ENCODE measurements at regions not wholly inside any gene's neighbourhood (a gene's known extent, or its start where the extent isn't known, plus 50 kb on each side); places are given as distances from the start of the nearest gene placed in this dataset.

DNA sequence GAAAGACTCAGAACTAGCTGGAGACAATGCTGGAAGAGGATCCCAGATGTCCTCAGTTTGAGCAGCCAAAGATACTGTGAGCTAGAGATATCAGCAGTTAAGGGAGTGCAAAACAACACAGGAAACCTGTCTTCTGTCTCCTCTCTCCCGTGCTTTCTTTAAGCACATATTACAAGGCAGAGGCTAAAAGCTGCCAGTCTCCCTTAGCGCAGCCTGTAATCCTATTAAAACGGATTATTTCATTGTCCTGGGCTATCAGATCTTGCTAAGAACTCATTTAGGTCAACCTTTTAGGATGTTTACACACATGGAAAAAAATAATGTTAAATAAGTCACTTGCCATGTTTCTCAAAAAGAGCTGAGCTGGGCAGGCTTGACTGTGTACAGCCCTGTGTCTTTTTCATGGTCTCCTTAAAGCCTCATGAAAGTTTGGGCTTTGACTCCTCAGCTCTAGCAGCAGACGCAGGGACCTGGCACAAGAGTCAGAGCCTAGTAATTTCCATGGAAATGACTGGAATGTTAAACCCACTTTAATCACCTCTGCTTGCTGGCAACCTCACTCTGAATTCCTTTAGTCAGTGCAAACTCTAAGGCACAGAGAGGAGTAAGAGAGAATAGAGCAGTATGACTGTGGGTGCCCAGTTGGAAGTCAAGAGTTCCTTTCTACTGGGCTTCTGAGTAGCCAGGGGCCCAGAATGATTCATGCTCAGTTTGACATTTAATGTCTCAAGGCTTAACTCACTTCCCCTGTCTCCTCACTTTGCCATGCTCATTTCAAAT, 491.9 kb downstream of the NTRK3 start:
- no peaks in the 10 kb centered on the region for H3K9me3 ChIP-seq (ENCODE audit: control insufficient read depth, low read length)
- H3K27me3 ChIP-seq (replicated peaks; ENCODE audit: control insufficient read depth, insufficient read depth, low read length), result no peaks in the 10 kb centered on the region
- H3K36me3 ChIP-seq (ENCODE audit: control insufficient read depth, insufficient read depth, low read length, severe bottlenecking), result no peaks in the 10 kb centered on the region
- H3K4me3 ChIP-seq (ENCODE audit: low read length), result no peak overlapping the region
- no peak overlapping the region for H3K9ac ChIP-seq (ENCODE audit: low read length)
- H3K4me1 ChIP-seq (ENCODE audit: control insufficient read depth, insufficient read depth, low read length), result peaks cover 12% of the 10 kb centered on the region
- DNase-seq (ENCODE audit: low read depth), result peak; percentile 60

DNA sequence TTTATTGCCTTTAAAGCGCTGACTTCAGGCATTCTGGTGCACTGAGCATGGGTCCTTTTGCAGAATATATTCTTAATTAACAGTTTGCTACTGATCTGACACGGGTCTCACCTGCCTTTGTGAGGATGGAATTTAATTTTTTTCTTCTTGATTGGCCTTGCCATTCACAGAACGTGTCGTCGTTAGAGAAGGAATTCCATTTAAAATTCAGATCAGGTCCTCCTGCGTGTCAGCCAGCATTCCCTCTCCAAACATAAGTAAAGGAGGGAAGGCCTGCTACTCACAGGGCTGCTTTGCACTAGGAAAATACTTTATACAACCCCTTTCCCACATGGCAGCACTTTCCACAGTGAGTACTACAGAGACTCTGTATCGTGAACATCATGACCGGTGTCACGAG, 492.7 kb downstream of the NTRK3 start:
- no peaks in the 10 kb centered on the region for H3K9me3 ChIP-seq (ENCODE audit: control insufficient read depth, low read length)
- no peaks in the 10 kb centered on the region for H3K36me3 ChIP-seq (ENCODE audit: control insufficient read depth, insufficient read depth, low read length, severe bottlenecking)
- DNase-seq (ENCODE audit: low read depth), result no peak
- H3K27me3 ChIP-seq (replicated peaks; ENCODE audit: control insufficient read depth, insufficient read depth, low read length), result no peaks in the 10 kb centered on the region
- H3K4me1 ChIP-seq (ENCODE audit: control insufficient read depth, insufficient read depth, low read length), result peaks cover 12% of the 10 kb centered on the region
- H3K9ac ChIP-seq (ENCODE audit: low read length), result no peak overlapping the region
- H3K4me3 ChIP-seq (ENCODE audit: low read length), result no peak overlapping the region

DNA sequence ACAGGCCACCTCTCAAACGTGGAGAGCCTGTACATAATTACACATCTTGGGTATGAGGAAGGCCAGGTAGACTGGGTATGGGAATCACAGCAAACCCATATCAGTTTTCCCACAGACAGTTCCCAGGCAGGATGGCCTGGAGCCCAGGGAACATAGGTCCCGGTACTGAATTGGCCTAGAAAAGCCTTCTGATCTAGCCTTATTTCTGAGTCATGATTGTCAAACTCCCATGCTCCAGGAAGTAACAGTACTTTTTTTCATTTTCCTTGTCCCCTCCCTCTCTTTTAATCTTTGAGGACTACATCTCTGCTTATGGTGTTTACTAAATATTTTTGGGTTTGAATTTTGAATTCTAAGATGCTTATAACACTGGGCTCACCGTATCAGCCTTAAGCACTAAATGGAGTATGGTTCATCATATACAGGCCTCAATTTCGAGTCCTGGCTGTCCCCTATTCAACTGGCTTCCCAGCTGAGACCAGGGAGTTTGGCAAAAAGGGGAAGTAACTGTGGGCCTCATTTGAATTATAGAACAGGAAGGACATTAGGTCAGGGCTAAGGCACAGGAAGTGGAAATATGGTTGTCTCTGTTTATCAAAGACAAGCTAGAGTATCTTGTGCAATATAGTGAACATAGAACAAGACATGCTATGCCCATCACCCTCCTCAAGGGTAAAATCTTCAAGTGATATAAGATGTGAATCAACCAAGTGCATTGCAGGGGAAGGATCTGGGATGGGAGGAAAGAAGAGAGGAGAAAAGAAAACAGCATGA, 494.6 kb downstream of the NTRK3 start:
- Histone ChIP-seq H3K4me3 (ENCODE audit: low read length) (no peak overlapping the region), H3K36me3 (ENCODE audit: control insufficient read depth, insufficient read depth, low read length, severe bottlenecking) (no peaks in the 10 kb centered on the region), H3K4me1 (ENCODE audit: control insufficient read depth, insufficient read depth, low read length) (peaks cover 12% of the 10 kb centered on the region), H3K27me3 (replicated peaks; ENCODE audit: control insufficient read depth, insufficient read depth, low read length) (peaks cover 6% of the 10 kb centered on the region), H3K9ac (ENCODE audit: low read length) (no peak overlapping the region), H3K9me3 (ENCODE audit: control insufficient read depth, low read length) (no peaks in the 10 kb centered on the region)
- DNase-seq (ENCODE audit: low read depth), result no peak

DNA sequence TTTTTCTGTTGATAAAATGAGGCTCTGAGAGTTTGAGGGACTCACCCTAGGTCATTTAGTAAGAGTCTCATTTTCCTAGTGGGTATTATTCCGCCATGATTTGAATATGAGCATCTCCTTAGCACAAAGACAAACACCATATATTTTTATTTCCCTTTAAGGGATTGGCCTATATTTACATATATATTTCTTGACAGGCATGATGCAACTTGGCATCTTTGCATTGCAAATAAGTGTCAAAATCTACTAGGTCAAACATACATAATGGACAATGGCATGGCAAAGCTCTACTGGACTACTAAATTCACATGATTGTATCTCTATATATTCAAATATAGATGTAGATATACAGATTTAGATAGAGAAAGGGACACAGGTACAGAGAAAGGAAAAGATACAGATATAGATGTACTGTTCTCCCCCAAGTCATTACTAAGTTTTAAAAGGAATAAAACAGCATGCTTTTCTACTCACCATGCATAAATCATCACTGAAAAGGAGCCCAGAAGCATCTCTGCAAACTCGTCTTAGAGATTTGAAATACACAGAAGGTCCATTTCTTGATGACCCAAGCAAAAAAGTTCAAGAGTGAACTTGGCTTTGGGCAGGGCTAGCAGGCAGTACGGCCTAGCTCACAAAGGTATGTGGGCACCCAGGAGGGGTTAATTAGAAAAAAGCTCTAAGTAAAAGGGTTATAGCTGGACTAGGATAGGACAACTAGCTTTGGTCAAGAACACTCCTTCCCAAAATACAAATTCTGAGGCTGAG, 495.8 kb downstream of the NTRK3 start:
- Histone ChIP-seq H3K27me3 (replicated peaks; ENCODE audit: control insufficient read depth, insufficient read depth, low read length) (peaks cover 6% of the 10 kb centered on the region), H3K9me3 (ENCODE audit: control insufficient read depth, low read length) (no peaks in the 10 kb centered on the region), H3K4me3 (ENCODE audit: low read length) (no peak overlapping the region), H3K36me3 (ENCODE audit: control insufficient read depth, insufficient read depth, low read length, severe bottlenecking) (no peaks in the 10 kb centered on the region), H3K4me1 (ENCODE audit: control insufficient read depth, insufficient read depth, low read length) (peaks cover 12% of the 10 kb centered on the region), H3K9ac (ENCODE audit: low read length) (no peak overlapping the region)
- no peak for DNase-seq (ENCODE audit: low read depth)

DNA sequence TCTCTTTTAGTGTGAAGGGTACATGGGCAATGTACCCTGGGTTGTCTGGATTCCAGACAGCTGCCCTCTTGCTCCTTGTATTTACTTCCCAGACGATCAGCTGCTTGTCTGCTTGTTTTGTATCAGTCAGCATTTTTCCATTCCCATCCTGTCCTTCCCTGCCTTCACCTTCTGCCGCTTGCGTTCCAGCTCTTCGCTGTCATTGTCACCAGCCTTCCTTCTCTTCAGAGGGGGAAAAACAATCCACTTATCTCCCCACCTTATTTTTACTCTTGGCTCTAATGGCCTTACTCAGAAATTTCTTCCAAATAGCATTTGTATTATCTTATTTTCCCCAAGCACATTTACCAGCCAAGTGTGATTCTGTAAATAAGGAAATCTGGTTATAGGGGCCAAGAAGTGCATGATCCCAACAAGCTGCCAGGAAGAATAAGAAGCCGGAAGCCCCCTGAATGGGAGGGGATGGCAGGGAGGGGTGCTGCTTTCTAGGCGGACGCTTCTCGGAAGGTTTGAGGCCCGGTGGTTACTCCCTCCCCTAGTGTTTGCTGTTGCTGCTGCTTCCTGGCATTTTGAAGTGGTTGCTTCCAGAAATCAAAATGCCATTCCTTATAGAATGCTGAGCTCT, 497.6 kb downstream of the NTRK3 start:
- no peaks in the 10 kb centered on the region for H3K9me3 ChIP-seq (ENCODE audit: control insufficient read depth, low read length)
- DNase-seq (ENCODE audit: low read depth), result no peak
- H3K4me1 ChIP-seq (ENCODE audit: control insufficient read depth, insufficient read depth, low read length), result no peaks in the 10 kb centered on the region
- H3K4me3 ChIP-seq (ENCODE audit: low read length), result no peak overlapping the region
- peaks cover 6% of the 10 kb centered on the region for H3K27me3 ChIP-seq (replicated peaks; ENCODE audit: control insufficient read depth, insufficient read depth, low read length)
- no peaks in the 10 kb centered on the region for H3K36me3 ChIP-seq (ENCODE audit: control insufficient read depth, insufficient read depth, low read length, severe bottlenecking)
- H3K9ac ChIP-seq (ENCODE audit: low read length), result no peak overlapping the region

DNA sequence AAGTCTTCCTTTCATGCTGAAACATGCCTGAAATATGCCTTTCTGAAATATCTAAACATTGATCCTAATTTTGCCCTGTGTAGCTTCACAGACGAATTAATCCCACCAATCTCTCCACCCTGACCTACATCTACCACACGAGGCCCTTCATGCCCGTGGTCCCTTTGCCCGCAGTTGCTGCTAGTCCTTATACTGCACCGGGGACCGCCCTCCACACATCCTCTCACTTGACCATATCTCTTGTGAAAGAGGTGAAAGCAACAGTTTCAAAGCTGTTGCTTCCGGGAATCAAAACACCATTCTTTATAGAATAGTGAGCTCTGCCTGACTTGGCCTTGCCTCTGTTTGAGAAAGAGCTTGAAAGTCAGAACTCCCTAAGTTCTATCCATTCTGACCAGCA, 499.5 kb downstream of the NTRK3 start:
- no peaks in the 10 kb centered on the region for H3K9me3 ChIP-seq (ENCODE audit: control insufficient read depth, low read length)
- H3K36me3 ChIP-seq (ENCODE audit: control insufficient read depth, insufficient read depth, low read length, severe bottlenecking), result no peaks in the 10 kb centered on the region
- DNase-seq (ENCODE audit: low read depth), result no peak
- no peak overlapping the region for H3K4me3 ChIP-seq (ENCODE audit: low read length)
- peaks cover 6% of the 10 kb centered on the region for H3K27me3 ChIP-seq (replicated peaks; ENCODE audit: control insufficient read depth, insufficient read depth, low read length)
- peaks cover 10% of the 10 kb centered on the region for H3K4me1 ChIP-seq (ENCODE audit: control insufficient read depth, insufficient read depth, low read length)
- no peak overlapping the region for H3K9ac ChIP-seq (ENCODE audit: low read length)

DNA sequence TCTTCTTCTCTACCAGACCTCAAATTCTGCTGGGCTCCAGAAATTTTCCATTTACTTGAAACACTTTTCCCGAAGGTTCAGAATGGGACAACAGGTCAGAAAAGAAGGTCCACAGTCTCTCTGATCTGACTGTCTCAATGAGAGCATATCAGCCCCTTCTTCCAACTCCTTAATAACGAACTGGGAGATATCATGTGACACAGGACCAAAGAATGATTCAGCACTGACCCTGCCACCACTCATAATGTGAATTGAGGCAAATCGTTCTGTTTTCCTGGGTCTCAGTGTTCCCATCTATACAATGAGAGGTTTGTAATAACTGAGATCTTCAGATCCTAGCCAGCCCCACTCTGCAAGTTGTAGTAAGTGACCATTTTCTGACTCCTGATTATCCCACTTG, 500.5 kb downstream of the NTRK3 start:
- no peaks in the 10 kb centered on the region for H3K36me3 ChIP-seq (ENCODE audit: control insufficient read depth, insufficient read depth, low read length, severe bottlenecking)
- no peak overlapping the region for H3K4me3 ChIP-seq (ENCODE audit: low read length)
- no peaks in the 10 kb centered on the region for H3K9me3 ChIP-seq (ENCODE audit: control insufficient read depth, low read length)
- peaks cover 6% of the 10 kb centered on the region for H3K27me3 ChIP-seq (replicated peaks; ENCODE audit: control insufficient read depth, insufficient read depth, low read length)
- no peak for DNase-seq (ENCODE audit: low read depth)
- H3K4me1 ChIP-seq (ENCODE audit: control insufficient read depth, insufficient read depth, low read length), result peaks cover 10% of the 10 kb centered on the region
- H3K9ac ChIP-seq (ENCODE audit: low read length), result no peak overlapping the region

DNA sequence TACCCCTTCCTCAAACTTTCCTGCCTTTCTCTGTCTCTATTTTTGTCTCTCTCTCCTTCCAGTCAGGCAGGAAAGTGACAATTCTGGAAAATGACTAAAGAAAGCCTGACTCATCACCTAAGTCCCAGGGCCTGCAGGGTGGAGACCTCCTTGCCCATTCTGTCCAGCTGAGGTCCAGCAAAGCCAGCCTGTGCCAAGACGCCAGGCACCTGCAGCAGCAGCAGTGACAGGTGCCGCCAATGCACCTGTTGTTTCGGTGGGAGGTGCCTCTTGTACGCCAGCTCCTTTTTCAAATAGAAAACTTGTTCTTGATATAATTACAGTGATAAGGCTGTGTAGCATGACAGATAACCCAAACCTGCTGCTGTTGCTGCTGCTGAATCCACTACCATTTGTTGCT, 501.3 kb downstream of the NTRK3 start:
- no peak for DNase-seq (ENCODE audit: low read depth)
- H3K27me3 ChIP-seq (replicated peaks; ENCODE audit: control insufficient read depth, insufficient read depth, low read length), result peaks cover 6% of the 10 kb centered on the region
- peaks cover 10% of the 10 kb centered on the region for H3K4me1 ChIP-seq (ENCODE audit: control insufficient read depth, insufficient read depth, low read length)
- H3K36me3 ChIP-seq (ENCODE audit: control insufficient read depth, insufficient read depth, low read length, severe bottlenecking), result no peaks in the 10 kb centered on the region
- no peaks in the 10 kb centered on the region for H3K9me3 ChIP-seq (ENCODE audit: control insufficient read depth, low read length)
- H3K4me3 ChIP-seq (ENCODE audit: low read length), result no peak overlapping the region
- no peak overlapping the region for H3K9ac ChIP-seq (ENCODE audit: low read length)

DNA sequence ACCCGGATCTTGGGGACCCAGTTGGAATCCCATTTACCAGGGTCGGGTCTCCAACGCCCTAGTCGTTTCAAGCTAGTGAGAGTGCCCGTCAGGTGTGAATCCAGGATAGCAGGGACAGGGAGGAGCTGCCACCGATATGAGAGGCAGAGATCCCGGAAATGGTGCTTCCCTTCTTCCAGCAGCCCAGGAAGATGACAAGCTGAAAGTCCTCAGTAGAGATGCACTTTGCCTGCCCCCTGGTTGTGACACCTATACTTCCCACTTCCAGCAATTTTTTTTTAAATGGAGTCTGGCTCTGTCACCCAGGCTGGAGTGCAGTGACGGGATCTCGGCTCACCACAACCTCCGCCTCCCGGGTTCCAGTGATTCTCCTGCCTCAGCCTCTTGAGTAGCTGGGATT, 503.0 kb downstream of the NTRK3 start:
- H3K36me3 ChIP-seq (ENCODE audit: control insufficient read depth, insufficient read depth, low read length, severe bottlenecking), result no peaks in the 10 kb centered on the region
- H3K9me3 ChIP-seq (ENCODE audit: control insufficient read depth, low read length), result no peaks in the 10 kb centered on the region
- H3K4me1 ChIP-seq (ENCODE audit: control insufficient read depth, insufficient read depth, low read length), result peaks cover 10% of the 10 kb centered on the region
- H3K4me3 ChIP-seq (ENCODE audit: low read length), result no peak overlapping the region
- H3K27me3 ChIP-seq (replicated peaks; ENCODE audit: control insufficient read depth, insufficient read depth, low read length), result peaks cover 3% of the 10 kb centered on the region
- H3K9ac ChIP-seq (ENCODE audit: low read length), result no peak overlapping the region
- DNase-seq (ENCODE audit: low read depth), result no peak

DNA sequence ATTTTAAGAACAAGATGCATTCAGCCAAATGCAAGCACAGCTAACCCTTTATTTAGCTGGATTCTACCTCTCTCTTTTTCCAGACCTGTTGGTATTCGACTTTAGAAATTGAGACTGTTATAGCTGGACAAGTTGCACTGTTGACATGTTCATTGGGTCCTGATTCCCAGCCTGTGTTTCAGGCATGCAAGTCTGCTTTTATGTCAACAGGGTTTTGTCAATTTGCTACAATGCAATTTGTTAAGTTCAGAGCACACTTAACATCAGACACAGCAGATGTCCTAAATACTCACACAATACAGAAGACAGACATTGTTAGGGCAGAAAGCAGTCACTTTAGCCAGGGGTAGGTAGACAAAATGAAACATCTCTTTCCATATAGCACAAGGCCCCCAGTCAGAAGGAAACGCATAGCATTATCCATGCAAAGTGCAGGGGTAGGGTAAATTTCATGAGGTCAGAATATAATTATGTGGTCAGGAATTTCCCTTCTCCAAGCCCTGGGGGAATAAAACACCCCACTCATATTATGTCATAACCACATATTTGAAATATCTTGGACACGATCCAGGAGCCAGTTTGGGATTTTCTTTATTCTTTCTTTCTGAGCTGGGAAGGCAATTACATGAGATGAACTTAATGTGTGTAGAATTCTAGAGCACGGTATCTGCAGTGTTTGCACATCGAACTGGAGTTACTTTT, 504.1 kb downstream of the NTRK3 start:
- peak; percentile 81 for DNase-seq (ENCODE audit: low read depth)
- no peak overlapping the region for H3K4me3 ChIP-seq (ENCODE audit: low read length)
- H3K4me1 ChIP-seq (ENCODE audit: control insufficient read depth, insufficient read depth, low read length), result peaks cover 10% of the 10 kb centered on the region
- H3K9me3 ChIP-seq (ENCODE audit: control insufficient read depth, low read length), result no peaks in the 10 kb centered on the region
- no peak overlapping the region for H3K9ac ChIP-seq (ENCODE audit: low read length)
- H3K27me3 ChIP-seq (replicated peaks; ENCODE audit: control insufficient read depth, insufficient read depth, low read length), result no peaks in the 10 kb centered on the region
- no peaks in the 10 kb centered on the region for H3K36me3 ChIP-seq (ENCODE audit: control insufficient read depth, insufficient read depth, low read length, severe bottlenecking)

Data from adipocyte (in vitro differentiated cells).